ENCODE measurements at regions not wholly inside any gene's neighbourhood (a gene's known extent, or its start where the extent isn't known, plus 50 kb on each side); places are given as distances from the start of the nearest gene placed in this dataset.

DNA sequence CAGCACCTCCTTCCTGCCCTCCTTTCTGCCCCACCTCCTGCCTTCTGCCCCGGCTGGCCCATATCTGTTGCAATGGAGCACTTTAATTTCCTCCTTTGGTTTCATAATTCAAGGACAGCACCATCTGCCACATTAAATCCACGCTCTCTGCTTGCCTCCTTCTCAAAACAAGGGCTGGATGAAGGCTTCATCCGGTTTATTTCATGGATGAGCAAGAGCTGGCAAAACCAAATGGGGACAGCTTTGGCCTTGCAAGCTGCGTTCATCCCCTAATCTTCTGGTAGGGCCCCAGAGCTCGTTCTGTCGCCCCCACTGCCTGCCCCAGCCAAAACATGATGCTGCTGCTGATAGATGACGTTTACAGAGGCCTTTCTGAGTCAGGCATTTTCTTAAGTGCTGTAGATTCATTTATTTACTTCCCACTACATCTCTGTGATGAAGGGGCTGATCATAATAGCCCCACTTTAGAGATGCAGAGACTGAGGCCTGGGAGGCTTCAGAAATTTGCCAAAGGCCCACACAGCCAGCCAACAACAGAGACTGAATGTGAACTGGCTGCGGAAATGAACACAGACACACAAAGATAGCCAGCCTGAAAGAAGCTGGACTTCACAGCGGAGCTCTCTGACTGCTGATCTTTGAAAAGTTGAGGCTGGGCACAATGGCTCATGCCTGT, 115.6 kb upstream of the CPEB4 start:
- no peak overlapping the region for H3K4me3 ChIP-seq (ENCODE audit: low read depth, low read length)
- H2AFZ ChIP-seq (ENCODE audit: low read length, unreplicated experiment): no peak overlapping the region
- H3K79me2 ChIP-seq (ENCODE audit: control insufficient read depth, insufficient read depth, low read length, unreplicated experiment): no peaks in the 10 kb centered on the region
- no peaks in the 10 kb centered on the region for H3K36me3 ChIP-seq (ENCODE audit: insufficient read depth, low read length)
- no peaks in the 10 kb centered on the region for H3K27me3 ChIP-seq (ENCODE audit: insufficient read depth, low read length)
- no peak overlapping the region for H3K27ac ChIP-seq (ENCODE audit: low read depth, low read length)
- no peaks in the 10 kb centered on the region for H3K4me1 ChIP-seq (ENCODE audit: control insufficient read depth, insufficient read depth, low read length, unreplicated experiment)

DNA sequence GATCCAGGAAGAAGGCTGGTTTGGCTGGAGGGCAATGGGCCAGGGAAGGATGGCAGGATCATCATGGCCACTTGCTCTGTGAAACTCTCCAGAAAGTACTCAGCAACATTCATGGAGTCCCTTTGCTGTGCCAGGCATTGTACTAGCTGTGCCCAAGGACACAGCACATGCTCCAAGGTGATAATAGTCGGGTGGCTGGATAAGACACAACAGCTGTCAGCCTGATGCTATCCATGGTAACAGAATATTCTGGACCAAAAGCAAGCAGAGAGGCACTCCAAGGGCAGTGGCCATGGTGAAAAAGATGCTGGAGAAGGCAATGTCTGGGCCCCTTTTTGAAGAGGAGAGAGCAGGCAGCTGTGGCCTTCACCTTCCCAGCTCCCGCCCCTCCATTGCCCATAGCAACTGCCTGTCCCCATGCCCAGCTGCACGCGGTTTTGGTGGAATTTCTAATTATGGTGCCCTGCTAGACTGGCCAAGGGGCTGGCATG, 113.8 kb upstream of the CPEB4 start:
- peaks cover 12% of the 10 kb centered on the region for H3K4me1 ChIP-seq (ENCODE audit: control insufficient read depth, insufficient read depth, low read length, unreplicated experiment)
- no peak overlapping the region for H2AFZ ChIP-seq (ENCODE audit: low read length, unreplicated experiment)
- H3K27ac ChIP-seq (ENCODE audit: low read depth, low read length): no peak overlapping the region
- no peaks in the 10 kb centered on the region for H3K36me3 ChIP-seq (ENCODE audit: insufficient read depth, low read length)
- H3K27me3 ChIP-seq (ENCODE audit: insufficient read depth, low read length): no peaks in the 10 kb centered on the region
- no peak overlapping the region for H3K4me3 ChIP-seq (ENCODE audit: low read depth, low read length)
- H3K79me2 ChIP-seq (ENCODE audit: control insufficient read depth, insufficient read depth, low read length, unreplicated experiment): no peaks in the 10 kb centered on the region

DNA sequence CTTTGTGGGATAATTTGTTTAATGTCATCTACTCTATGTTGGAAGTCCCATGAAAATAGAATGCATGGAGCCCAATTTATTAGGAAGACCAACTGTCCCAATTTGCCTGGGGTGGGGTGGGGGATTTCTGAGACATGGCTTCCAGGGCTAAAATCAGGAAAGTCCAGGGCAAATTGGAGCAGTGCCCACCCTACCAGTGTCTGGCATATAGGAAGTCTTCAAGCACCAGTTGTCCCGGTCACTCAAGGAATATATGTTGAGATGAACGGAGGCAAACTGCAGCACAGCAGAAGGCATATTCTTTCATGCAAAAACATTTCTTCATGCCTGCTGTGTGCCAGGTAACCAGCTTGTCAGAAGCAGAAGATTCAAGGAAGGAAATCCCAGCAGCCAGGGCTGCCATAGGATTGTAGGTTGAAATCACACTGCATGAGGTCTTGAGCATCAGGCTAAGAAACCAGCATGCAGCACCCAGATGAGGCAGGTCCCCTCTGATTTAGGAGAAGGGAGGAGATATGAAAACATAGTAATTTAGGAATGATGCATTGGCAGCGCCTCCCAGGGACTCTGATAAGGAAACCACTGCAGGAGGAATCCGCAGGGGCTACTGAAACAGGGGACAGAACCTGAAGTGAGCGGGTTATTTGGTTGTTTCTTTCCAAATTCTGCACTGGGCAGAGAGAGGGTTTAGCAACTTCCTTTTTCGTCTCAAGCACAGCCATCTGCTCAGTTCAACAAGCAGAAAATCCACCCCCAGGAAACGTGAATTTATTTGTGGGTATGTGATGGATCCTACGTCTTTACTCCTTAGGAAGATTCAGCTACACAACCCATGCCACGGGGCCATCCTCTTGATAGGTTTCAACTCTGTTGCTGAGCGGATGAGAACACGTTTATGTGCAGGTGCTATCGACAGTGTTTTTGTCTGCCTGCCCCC, 112.6 kb upstream of the CPEB4 start:
- H3K79me2 ChIP-seq (ENCODE audit: control insufficient read depth, insufficient read depth, low read length, unreplicated experiment): no peaks in the 10 kb centered on the region
- H3K4me1 ChIP-seq (ENCODE audit: control insufficient read depth, insufficient read depth, low read length, unreplicated experiment): peaks cover 13% of the 10 kb centered on the region
- no peak overlapping the region for H2AFZ ChIP-seq (ENCODE audit: low read length, unreplicated experiment)
- no peak overlapping the region for H3K4me3 ChIP-seq (ENCODE audit: low read depth, low read length)
- H3K27me3 ChIP-seq (ENCODE audit: insufficient read depth, low read length): no peaks in the 10 kb centered on the region
- no peaks in the 10 kb centered on the region for H3K36me3 ChIP-seq (ENCODE audit: insufficient read depth, low read length)
- no peak overlapping the region for H3K27ac ChIP-seq (ENCODE audit: low read depth, low read length)

DNA sequence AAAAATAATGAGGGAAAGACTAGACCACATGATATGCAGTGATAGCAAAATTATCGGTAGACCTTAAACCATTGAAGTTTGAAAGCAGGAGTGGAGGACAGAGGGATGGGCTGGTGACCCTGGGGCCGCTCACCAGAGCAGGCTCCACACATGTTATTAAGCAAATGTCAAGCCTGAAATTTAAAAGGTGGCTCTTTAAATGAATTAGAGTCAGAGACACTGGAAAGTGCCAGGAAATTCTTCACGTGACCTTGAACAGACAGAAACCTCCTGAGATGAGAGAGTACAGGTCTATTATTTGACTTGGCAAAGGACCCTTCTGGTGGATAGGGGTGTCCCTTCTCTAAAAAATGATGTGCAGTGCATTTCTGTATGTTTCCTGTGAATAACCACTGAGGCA, 111.0 kb upstream of the CPEB4 start:
- Histone ChIP-seq H2AFZ (ENCODE audit: low read length, unreplicated experiment) (no peak overlapping the region), H3K4me1 (ENCODE audit: control insufficient read depth, insufficient read depth, low read length, unreplicated experiment) (peaks cover 27% of the 10 kb centered on the region), H3K36me3 (ENCODE audit: insufficient read depth, low read length) (no peaks in the 10 kb centered on the region), H3K79me2 (ENCODE audit: control insufficient read depth, insufficient read depth, low read length, unreplicated experiment) (no peaks in the 10 kb centered on the region), H3K4me3 (ENCODE audit: low read depth, low read length) (no peak overlapping the region), H3K27ac (ENCODE audit: low read depth, low read length) (no peak overlapping the region), H3K27me3 (ENCODE audit: insufficient read depth, low read length) (no peaks in the 10 kb centered on the region)

DNA sequence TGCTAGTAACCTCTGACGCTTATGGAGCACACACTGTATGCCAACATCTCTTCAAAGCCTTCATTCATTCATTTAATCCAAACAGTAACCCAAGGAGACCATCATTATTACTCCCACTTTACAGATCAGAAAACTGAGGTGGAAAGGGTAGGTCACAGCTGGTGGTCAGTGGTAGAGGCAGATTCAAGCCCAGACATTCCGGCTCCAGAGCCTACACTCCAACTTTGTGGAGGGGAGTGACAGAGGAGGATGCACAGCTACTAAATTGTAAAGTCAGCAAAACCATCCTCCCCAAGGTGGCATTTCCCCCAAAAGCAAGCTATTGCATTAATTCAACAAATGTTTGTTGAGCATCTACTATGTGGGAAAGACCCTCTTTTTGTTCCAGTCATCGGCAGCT, 110.5 kb upstream of the CPEB4 start:
- no peak overlapping the region for H3K27ac ChIP-seq (ENCODE audit: low read depth, low read length)
- H3K4me1 ChIP-seq (ENCODE audit: control insufficient read depth, insufficient read depth, low read length, unreplicated experiment): peaks cover 32% of the 10 kb centered on the region
- no peaks in the 10 kb centered on the region for H3K36me3 ChIP-seq (ENCODE audit: insufficient read depth, low read length)
- no peak overlapping the region for H2AFZ ChIP-seq (ENCODE audit: low read length, unreplicated experiment)
- H3K4me3 ChIP-seq (ENCODE audit: low read depth, low read length): no peak overlapping the region
- H3K79me2 ChIP-seq (ENCODE audit: control insufficient read depth, insufficient read depth, low read length, unreplicated experiment): no peaks in the 10 kb centered on the region
- no peaks in the 10 kb centered on the region for H3K27me3 ChIP-seq (ENCODE audit: insufficient read depth, low read length)

DNA sequence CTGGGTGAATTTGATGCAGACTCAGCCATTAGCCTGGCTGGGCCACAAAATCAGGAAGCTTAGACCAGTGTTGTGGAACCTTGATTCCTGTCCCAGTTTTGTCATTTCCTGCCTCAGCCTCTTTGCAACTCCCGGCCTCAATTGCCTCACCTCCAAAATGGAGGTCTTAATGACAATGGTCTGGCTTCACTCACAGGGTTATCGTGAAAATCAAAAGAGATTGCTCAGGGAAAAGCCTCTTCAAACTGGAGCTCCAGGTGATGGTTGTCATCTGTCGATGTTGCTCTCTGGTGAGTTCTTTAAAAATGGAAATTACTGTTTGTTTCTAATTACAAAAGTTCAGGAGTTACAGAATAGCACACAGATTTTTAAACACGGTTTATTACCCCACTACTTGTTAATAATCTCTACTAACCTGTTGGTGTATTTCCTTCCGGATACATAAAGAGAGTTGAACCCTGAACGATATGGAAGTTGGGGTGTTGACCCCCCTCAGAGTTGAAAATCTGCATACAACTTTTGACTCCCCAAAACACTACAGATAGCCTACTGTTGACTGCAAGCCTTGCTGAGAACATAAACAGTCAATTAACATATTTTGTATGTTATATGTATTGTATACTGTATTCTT, 109.9 kb upstream of the CPEB4 start:
- H3K4me1 ChIP-seq (ENCODE audit: control insufficient read depth, insufficient read depth, low read length, unreplicated experiment): peaks cover 38% of the 10 kb centered on the region
- H3K79me2 ChIP-seq (ENCODE audit: control insufficient read depth, insufficient read depth, low read length, unreplicated experiment): no peaks in the 10 kb centered on the region
- H2AFZ ChIP-seq (ENCODE audit: low read length, unreplicated experiment): no peak overlapping the region
- H3K36me3 ChIP-seq (ENCODE audit: insufficient read depth, low read length): no peaks in the 10 kb centered on the region
- H3K27ac ChIP-seq (ENCODE audit: low read depth, low read length): peak overlapping the region; percentile 16; the same call in 1 of the 2 replicates
- H3K27me3 ChIP-seq (ENCODE audit: insufficient read depth, low read length): no peaks in the 10 kb centered on the region
- H3K4me3 ChIP-seq (ENCODE audit: low read depth, low read length): no peak overlapping the region

DNA sequence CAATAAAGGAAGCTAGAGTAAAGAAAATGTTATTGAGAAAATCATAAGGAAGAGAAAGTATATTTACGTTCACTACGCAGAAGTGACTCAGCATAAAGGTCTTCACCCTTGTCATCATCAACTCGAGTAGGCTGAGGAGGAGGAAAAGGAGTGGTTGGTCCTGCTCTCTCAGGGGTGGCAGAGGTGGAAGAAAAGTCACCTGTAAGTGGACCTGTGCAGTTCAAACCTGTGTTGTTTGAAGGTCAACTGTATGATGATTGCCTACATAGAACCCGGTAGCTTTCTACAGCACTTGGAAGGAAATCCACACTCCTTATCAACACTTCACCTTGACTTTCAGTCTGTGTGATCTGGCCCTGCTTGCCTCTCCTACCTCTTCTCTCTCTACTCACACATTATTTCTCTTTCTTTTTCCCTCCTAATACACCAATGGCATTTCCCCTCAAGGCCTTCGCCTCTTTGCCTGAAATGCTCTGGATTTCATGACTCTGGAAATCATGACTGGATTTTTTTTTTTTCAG, 109.3 kb upstream of the CPEB4 start:
- no peaks in the 10 kb centered on the region for H3K36me3 ChIP-seq (ENCODE audit: insufficient read depth, low read length)
- H3K79me2 ChIP-seq (ENCODE audit: control insufficient read depth, insufficient read depth, low read length, unreplicated experiment): no peaks in the 10 kb centered on the region
- peak overlapping the region; percentile 4 for H2AFZ ChIP-seq (ENCODE audit: low read length, unreplicated experiment)
- H3K27ac ChIP-seq (ENCODE audit: low read depth, low read length): peak overlapping the region; percentile 24; the same call in 1 of the 2 replicates
- H3K4me3 ChIP-seq (ENCODE audit: low read depth, low read length): no peak overlapping the region
- peaks cover 40% of the 10 kb centered on the region for H3K4me1 ChIP-seq (ENCODE audit: control insufficient read depth, insufficient read depth, low read length, unreplicated experiment)
- H3K27me3 ChIP-seq (ENCODE audit: insufficient read depth, low read length): no peaks in the 10 kb centered on the region

DNA sequence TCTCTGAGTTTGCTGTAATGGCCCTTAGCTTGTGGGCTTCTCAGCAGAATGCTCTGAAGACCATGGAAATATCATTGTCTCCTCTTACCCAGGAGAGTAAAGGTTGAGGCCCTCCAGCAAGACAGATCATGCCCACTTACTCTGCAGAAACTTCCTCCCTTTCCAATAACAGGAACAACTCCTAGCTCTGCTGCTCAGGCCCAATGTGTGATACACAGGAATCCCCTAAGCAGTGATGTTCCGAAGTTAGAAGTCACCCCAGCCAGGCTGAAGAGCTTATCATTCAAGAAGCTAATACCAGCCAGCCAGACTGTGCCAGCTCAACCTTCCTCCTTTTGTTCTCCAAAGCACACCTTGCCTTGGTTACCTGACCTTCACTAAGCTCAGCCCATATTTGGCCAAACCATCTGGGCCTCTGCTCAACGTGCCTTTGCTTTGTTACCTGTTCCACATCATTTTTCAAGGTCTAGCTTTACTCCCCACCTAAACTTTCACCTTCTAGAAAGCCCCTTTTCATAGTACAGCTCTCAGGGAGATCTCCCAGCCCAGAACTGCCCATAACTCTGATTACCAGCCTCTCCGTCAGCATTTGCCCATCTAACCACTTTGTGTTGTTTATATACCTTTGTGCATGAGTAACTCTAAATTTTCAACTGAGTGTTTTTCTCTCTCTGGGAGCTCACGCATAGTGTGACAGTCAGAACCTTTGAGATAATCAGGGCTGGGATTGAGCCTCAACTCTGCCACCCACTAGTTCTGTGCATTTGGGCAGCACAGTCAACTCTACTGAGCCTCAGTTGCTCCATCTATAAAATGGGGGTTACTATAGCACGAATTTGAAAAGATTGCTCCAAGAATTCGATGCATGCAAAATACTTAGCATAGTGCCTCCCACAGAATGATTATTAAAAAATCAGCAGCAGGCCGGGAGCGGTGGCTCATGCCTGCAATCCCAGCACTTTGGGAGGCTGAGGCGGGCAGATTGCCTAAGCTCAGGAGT, 107.6 kb upstream of the CPEB4 start:
- Histone ChIP-seq H3K4me1 (ENCODE audit: control insufficient read depth, insufficient read depth, low read length, unreplicated experiment) (peaks cover 40% of the 10 kb centered on the region), H2AFZ (ENCODE audit: low read length, unreplicated experiment) (no peak overlapping the region)

DNA sequence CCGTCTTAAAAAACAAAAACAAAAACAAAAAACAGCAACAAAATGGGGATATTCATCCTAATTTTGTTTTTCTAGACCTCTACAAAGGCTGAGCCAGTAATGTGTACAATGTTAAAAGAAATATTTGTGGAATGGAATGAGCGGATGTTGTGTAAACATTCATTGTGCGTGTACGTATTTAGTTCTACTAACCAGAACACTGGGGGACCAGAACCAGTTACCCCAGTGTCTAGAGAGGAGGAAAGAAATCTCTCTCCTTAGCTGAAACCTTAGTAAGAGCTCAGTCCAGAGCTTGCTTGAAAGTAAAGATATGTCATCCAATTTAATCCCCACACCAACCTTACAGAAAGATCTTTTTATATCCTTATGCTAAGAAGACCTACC, 106.7 kb upstream of the CPEB4 start:
- H3K27ac ChIP-seq (ENCODE audit: low read depth, low read length): peak overlapping the region; percentile 95
- no peaks in the 10 kb centered on the region for H3K27me3 ChIP-seq (ENCODE audit: insufficient read depth, low read length)
- peaks cover 40% of the 10 kb centered on the region for H3K4me1 ChIP-seq (ENCODE audit: control insufficient read depth, insufficient read depth, low read length, unreplicated experiment)
- no peaks in the 10 kb centered on the region for H3K79me2 ChIP-seq (ENCODE audit: control insufficient read depth, insufficient read depth, low read length, unreplicated experiment)
- no peaks in the 10 kb centered on the region for H3K36me3 ChIP-seq (ENCODE audit: insufficient read depth, low read length)
- peak overlapping the region; percentile 58 for H2AFZ ChIP-seq (ENCODE audit: low read length, unreplicated experiment)
- peak overlapping the region; percentile 14; the same call in 1 of the 2 replicates for H3K4me3 ChIP-seq (ENCODE audit: low read depth, low read length)

More for the DNA sequence above, 107.6 kb upstream of the CPEB4 start:
- Histone ChIP-seq H3K4me3 (ENCODE audit: low read depth, low read length) (no peak overlapping the region), H3K36me3 (ENCODE audit: insufficient read depth, low read length) (no peaks in the 10 kb centered on the region), H3K27me3 (ENCODE audit: insufficient read depth, low read length) (no peaks in the 10 kb centered on the region), H3K27ac (ENCODE audit: low read depth, low read length) (peak overlapping the region; percentile 95), H3K79me2 (ENCODE audit: control insufficient read depth, insufficient read depth, low read length, unreplicated experiment) (no peaks in the 10 kb centered on the region)

All from ACC112 (cell line).